BJ (cell line): ENCODE measurements at regions not wholly inside any gene's neighbourhood (a gene's known extent, or its start where the extent isn't known, plus 50 kb on each side); places are given as distances from the start of the nearest gene placed in this dataset.

ENCODE experiments used
- CTCF ChIA-PET: fragments of 350-600 bp; formaldehyde crosslinking; extraction: SDS; loops from one replicate; lab custom pipeline; 2021; ENCODE audit warnings: antibody characterized with exemption, inconsistent platforms; lab: Yijun Ruan, JAX
- POLR2A ChIA-PET: fragments of 300-600 bp; sonication (Branson Sonifier 250); formaldehyde crosslinking; extraction: SDS; loops from one replicate; lab custom pipeline; 2021; ENCODE audit warnings: antibody characterized with exemption; lab: Charles Lee
- DNase-seq: peaks from one replicate; pipeline ENCODE4 v3.0.0-alpha.2; 2011; ENCODE audit warnings: low read depth
- H3K27me3 ChIP-seq: 2 replicates; pipeline ENCODE4 v1.6.0; 2011; ENCODE audit warnings: low read length; ENCODE audit not compliant: control insufficient read depth, insufficient read depth
- H3K36me3 ChIP-seq: 2 replicates; pipeline ENCODE4 v1.5.1; 2011; ENCODE audit warnings: low read length; ENCODE audit not compliant: control insufficient read depth, insufficient read depth
- H3K4me3 ChIP-seq: 2 replicates; pipeline ENCODE4 v1.5.1; 2011; ENCODE audit warnings: low read depth, mild to moderate bottlenecking, control low read depth, low read length
- CTCF ChIP-seq: IDR thresholded peaks from 2 replicates; pipeline ENCODE4 v1.5.1; 2011; ENCODE audit warnings: low read depth, mild to moderate bottlenecking, control low read depth, inconsistent platforms, low read length, moderate library complexity; ENCODE audit not compliant: insufficient read depth

- TF ChIP-seq CTCF: no peak
- Histone ChIP-seq H3K27me3 (peaks cover 2% of the 10 kb centered on the region; the same call in 1 of the 2 replicates), H3K36me3 (no peaks in the 10 kb centered on the region), H3K4me3 (no peak overlapping the region)
- no peak for DNase-seq
- POLR2A ChIA-PET: no interaction called here
- CTCF ChIA-PET: no interaction called here
These were observed 66.6 kb upstream of the GDNF start for GRCh38 chr5:37906416-37906815.

GRCh38 chr5:37905230-37905629 lies 65.4 kb upstream of the GDNF start:
- ChIA-PET CTCF (no interaction called here), POLR2A (no interaction called here)
- no peak for DNase-seq
- Histone ChIP-seq H3K27me3 (peaks cover 2% of the 10 kb centered on the region; the same call in 1 of the 2 replicates), H3K36me3 (no peaks in the 10 kb centered on the region), H3K4me3 (no peak overlapping the region)
- TF ChIP-seq CTCF: no peak

- ChIA-PET CTCF (no interaction called here), POLR2A (no interaction called here)
- no peaks in the 10 kb centered on the region for H3K36me3 ChIP-seq
- H3K4me3 ChIP-seq: no peak overlapping the region
- 0 out of 2 replicates have a peak, but pooled peaks cover 2% of the 10 kb centered on the region for H3K27me3 ChIP-seq
- TF ChIP-seq CTCF: no peak
- DNase-seq: no peak
These were observed 62.5 kb upstream of the GDNF start for GRCh38 chr5:37902323-37902722.

- ChIA-PET POLR2A (no interaction called here), CTCF (interaction anchor here (0.8 to 1.2 kb wide), 5 partner anchors 17 to 65 kb away, joined by 3 to 4 read pairs (median 3); partner anchors contain the start of gene GDNF)
- no peaks in the 10 kb centered on the region for H3K36me3 ChIP-seq
- H3K4me3 ChIP-seq: no peak overlapping the region
- TF ChIP-seq CTCF: peak; percentile 32; the same call in 1 of the 2 replicates
- H3K27me3 ChIP-seq: no peaks in the 10 kb centered on the region
- DNase-seq: no peak
These were observed 60.9 kb upstream of the GDNF start for GRCh38 chr5:37900692-37901091.

GRCh38 chr5:37899037-37899436 lies 59.2 kb upstream of the GDNF start:
- H3K27me3 ChIP-seq: no peaks in the 10 kb centered on the region
- DNase-seq: no peak
- ChIA-PET CTCF (interaction anchor here (1.2 kb wide), 1 partner anchor 286 kb away, joined by 4 read pairs; no protein-coding TSS in a partner anchor), POLR2A (interaction anchor here (0.5 kb wide), 1 partner anchor 216 kb away, joined by 4 read pairs; no protein-coding TSS in a partner anchor)
- TF ChIP-seq CTCF: no peak
- H3K36me3 ChIP-seq: no peaks in the 10 kb centered on the region
- H3K4me3 ChIP-seq: no peak overlapping the region
